Esophagus muscularis mucosa (tissue), 3 donors: ENCODE measurements at regions not wholly inside any gene's neighbourhood (a gene's known extent, or its start where the extent isn't known, plus 50 kb on each side); places are given as distances from the start of the nearest gene placed in this dataset.

ENCODE experiments used
- CTCF ChIP-seq, 3 experiments: fragments of 200-600 bp in 2 of 3; fragments of 450-650 bp in 1 of 3; sonication (generic) in 2 of 3; IDR thresholded peaks; one replicate each; pipeline ENCODE4 v1.5.1; 2017 to 2019; ENCODE audit warnings: antibody characterized with exemption in 3 of 3, mild to moderate bottlenecking in 2 of 3, moderate library complexity in 1 of 3
- POLR2A ChIP-seq: fragments of 450-650 bp; IDR thresholded peaks from one replicate; pipeline ENCODE4 v1.6.1; 2017; ENCODE audit warnings: antibody characterized with exemption, moderate library complexity, mild to moderate bottlenecking, low read depth

- TF ChIP-seq POLR2A, result no peak
- TF ChIP-seq CTCF (IDR thresholded peaks at IDR 0.05), result no peak
Observed at GRCh38 chrX:140389331-140389730, 115.5 kb downstream of the SOX3 start.
